Gastroesophageal sphincter (tissue), 3 donors: ENCODE measurements at regions not wholly inside any gene's neighbourhood (a gene's known extent, or its start where the extent isn't known, plus 50 kb on each side); places are given as distances from the start of the nearest gene placed in this dataset.

ENCODE experiments used
- EP300 ChIP-seq: sonication (generic); formaldehyde crosslinking; IDR thresholded peaks from one replicate; pipeline ENCODE4 v1.6.1; 2017; ENCODE audit warnings: antibody characterized with exemption, mild to moderate bottlenecking
- POLR2A ChIP-seq, 2 donors: fragments of 450-650 bp; IDR thresholded peaks; one replicate each; pipeline ENCODE4 v1.6.1; 2017; ENCODE audit warnings: antibody characterized with exemption in 2 of 2, mild to moderate bottlenecking in 2 of 2, moderate library complexity in 1 of 2
- TF ChIP-seq, protein P1 (sequence below), 4 experiments: fragments of 200-600 bp in 2 of 4; fragments of 450-650 bp in 2 of 4; sonication (generic) in 1 of 4; IDR thresholded peaks; one replicate each; pipeline ENCODE4 v1.5.1; 2017 to 2019; ENCODE audit warnings: antibody characterized with exemption in 4 of 4, mild to moderate bottlenecking in 2 of 4, moderate library complexity in 2 of 4

DNA sequence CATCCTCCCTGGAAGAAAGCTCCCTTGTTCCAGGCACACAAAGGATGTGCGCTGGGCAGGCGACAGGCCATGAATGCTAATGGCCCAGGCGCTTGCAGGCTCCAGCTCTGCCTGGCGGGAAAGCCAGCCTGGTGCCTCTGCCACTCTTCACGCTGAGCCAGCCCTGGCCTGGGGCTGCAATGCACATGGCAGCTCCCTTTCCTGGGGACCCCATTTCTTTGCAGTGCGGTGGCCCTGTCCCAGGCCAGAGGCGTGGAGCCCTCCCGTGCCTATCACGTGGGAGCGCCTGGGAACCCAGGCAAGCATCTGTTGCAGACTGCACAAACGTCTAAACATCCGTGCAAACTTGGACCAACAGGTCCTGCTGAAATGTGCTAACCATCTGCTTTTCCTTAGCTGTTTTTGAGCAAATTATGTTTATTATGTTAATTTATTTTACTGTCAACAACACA, 152.1 kb upstream of the LYZL2 start:
- TF ChIP-seq, protein P1, sequence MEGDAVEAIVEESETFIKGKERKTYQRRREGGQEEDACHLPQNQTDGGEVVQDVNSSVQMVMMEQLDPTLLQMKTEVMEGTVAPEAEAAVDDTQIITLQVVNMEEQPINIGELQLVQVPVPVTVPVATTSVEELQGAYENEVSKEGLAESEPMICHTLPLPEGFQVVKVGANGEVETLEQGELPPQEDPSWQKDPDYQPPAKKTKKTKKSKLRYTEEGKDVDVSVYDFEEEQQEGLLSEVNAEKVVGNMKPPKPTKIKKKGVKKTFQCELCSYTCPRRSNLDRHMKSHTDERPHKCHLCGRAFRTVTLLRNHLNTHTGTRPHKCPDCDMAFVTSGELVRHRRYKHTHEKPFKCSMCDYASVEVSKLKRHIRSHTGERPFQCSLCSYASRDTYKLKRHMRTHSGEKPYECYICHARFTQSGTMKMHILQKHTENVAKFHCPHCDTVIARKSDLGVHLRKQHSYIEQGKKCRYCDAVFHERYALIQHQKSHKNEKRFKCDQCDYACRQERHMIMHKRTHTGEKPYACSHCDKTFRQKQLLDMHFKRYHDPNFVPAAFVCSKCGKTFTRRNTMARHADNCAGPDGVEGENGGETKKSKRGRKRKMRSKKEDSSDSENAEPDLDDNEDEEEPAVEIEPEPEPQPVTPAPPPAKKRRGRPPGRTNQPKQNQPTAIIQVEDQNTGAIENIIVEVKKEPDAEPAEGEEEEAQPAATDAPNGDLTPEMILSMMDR (IDR thresholded peaks at IDR 0.05), result no peak
- TF ChIP-seq POLR2A (IDR thresholded peaks at IDR 0.05) (no peak), EP300 (no peak)
